ENCODE measurements at regions not wholly inside any gene's neighbourhood (a gene's known extent, or its start where the extent isn't known, plus 50 kb on each side); places are given as distances from the start of the nearest gene placed in this dataset.

GRCh38 chr3:4233488-4233887, 69.7 kb upstream of the SETMAR start:
- WGBS, 2 experiments (ENCODE audit: extremely low coverage in 2 of 2, insufficient read length in 1 of 2): no CpG with 5 or more reads among the region's 2 CpGs

More at GRCh38 chr3:4233488-4233887, 69.7 kb upstream of the SETMAR start:
- H3K27ac ChIP-seq (ENCODE audit: insufficient read depth, low read length): no peak overlapping the region
- H2AFZ ChIP-seq (replicated peaks; ENCODE audit: low read length, poor library complexity): no peak overlapping the region
- H3K9ac ChIP-seq (ENCODE audit: low read depth, low read length): no peak overlapping the region
- no peak overlapping the region for H3K23ac ChIP-seq (ENCODE audit: low read depth, low read length)
- H3K9me1 ChIP-seq (ENCODE audit: insufficient read depth, low read length): no peaks in the 10 kb centered on the region
- CTCF ChIA-PET: no interaction called here
- H2AK5ac ChIP-seq (ENCODE audit: low read depth, low read length): no peak overlapping the region
- H3K79me1 ChIP-seq (ENCODE audit: low read depth in 1 of 2, low read length in 2 of 2): no peaks in the 10 kb centered on the region
- dilution Hi-C loops (cut with HindIII; ENCODE audit: low sequenced_read_pairs, unreplicated experiment) (no loop called here), intact Hi-C loops (cut with micrococcal nuclease) (no loop called here), in situ Hi-C loops (cut with MboI; ENCODE audit: low sequenced_read_pairs) (no loop called here)
- no peak overlapping the region for H3K4me2 ChIP-seq (ENCODE audit: low read depth, low read length)
- H2BK5ac ChIP-seq (ENCODE audit: low read depth, low read length, poor library complexity, severe bottlenecking): no peak overlapping the region
- no peak overlapping the region for H2BK15ac ChIP-seq (ENCODE audit: low read depth, low read length)
- H2BK20ac ChIP-seq (ENCODE audit: low read depth, low read length): no peak overlapping the region
- no peaks in the 10 kb centered on the region for H3K27me3 ChIP-seq (ENCODE audit: control insufficient read depth, insufficient read depth, low read length)
- POLR2A ChIA-PET (ENCODE audit: unreplicated experiment): interaction anchor here (0.7 kb wide), 1 partner anchor 40 kb away, joined by 4 read pairs; no protein-coding TSS in a partner anchor
- no peak overlapping the region for H3K14ac ChIP-seq (replicated peaks; ENCODE audit: low read depth, low read length)
- H4K91ac ChIP-seq (ENCODE audit: insufficient read depth, low read depth, low read length): no peak overlapping the region
- no peak overlapping the region for H4K8ac ChIP-seq (ENCODE audit: low read depth in 2 of 2, low read length in 2 of 2)
- H3K9me3 ChIP-seq (ENCODE audit: control insufficient read depth, insufficient read depth, low read length): peaks cover 2% of the 10 kb centered on the region; the same call in 1 of the 2 replicates
- H3K18ac ChIP-seq (ENCODE audit: low read depth, low read length): no peak overlapping the region
- no peak overlapping the region for H2BK120ac ChIP-seq (ENCODE audit: low read depth, low read length)
- no peaks in the 10 kb centered on the region for H3K36me3 ChIP-seq (ENCODE audit: control insufficient read depth, insufficient read depth, low read length)
- DNase-seq: no peak
- H3K4me1 ChIP-seq (ENCODE audit: control insufficient read depth, insufficient read depth, low read length): no peaks in the 10 kb centered on the region
- no peak overlapping the region for H3K4ac ChIP-seq (ENCODE audit: low read depth, low read length)
- H2AK9ac ChIP-seq (replicated peaks; ENCODE audit: low read depth, low read length, poor library complexity): no peak overlapping the region
- no peak overlapping the region for H4K5ac ChIP-seq (ENCODE audit: low read depth, low read length)
- no peaks in the 10 kb centered on the region for H4K20me1 ChIP-seq (ENCODE audit: insufficient read depth, low read length)
- no peak for TF ChIP-seq RAD21 (IDR thresholded peaks at IDR 0.05; ENCODE audit: low read length)
- TF ChIP-seq CTCF (conservative IDR thresholded peaks at IDR 0.05; ENCODE audit: low read depth, low read length): no peak
- TF ChIP-seq USF2 (IDR thresholded peaks at IDR 0.05; ENCODE audit: low read depth, low read length): no peak
- H3K56ac ChIP-seq (ENCODE audit: extremely low read depth, insufficient read depth, low read length): no peak overlapping the region
- no peak overlapping the region for H3K4me3 ChIP-seq (ENCODE audit: insufficient read depth, low read depth, low read length)
- ATAC-seq (ENCODE audit: low read depth): no peak
- no TSS peak for BruUV-seq (replicated peaks)

All from IMR-90 (cell line).